22Rv1 (cell line): ENCODE measurements at regions not wholly inside any gene's neighbourhood (a gene's known extent, or its start where the extent isn't known, plus 50 kb on each side); places are given as distances from the start of the nearest gene placed in this dataset.

ENCODE experiments used
- ZFX ChIP-seq: fragments of 450-650 bp; IDR thresholded peaks from 2 replicates; pipeline ENCODE4 v1.6.1; 2017; ENCODE audit warnings: antibody characterized with exemption, borderline replicate concordance
- TF ChIP-seq, protein P1 (sequence below): fragments of 450-650 bp; IDR thresholded peaks from 2 replicates; pipeline ENCODE4 v1.5.1; 2017; ENCODE audit warnings: mild to moderate bottlenecking

DNA sequence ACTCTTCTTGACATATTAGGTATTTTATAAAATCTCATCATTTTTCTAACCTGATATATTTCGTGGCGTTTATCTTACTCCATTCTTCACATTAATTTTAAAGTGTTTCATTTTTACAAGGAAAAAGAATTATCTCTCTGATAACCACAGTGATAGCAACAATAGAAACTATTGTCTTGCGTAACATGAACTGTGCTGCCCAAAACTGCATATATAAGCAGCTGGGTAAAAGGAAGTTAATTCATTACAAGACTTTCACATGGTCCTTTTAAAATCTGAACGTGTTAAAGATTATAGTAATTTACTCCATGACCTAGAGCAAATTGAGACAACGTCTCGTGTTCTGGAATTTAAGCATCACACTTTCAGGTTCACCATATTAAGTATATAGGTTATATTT, 210.4 kb upstream of the GRIA4 start:
- TF ChIP-seq, protein P1, sequence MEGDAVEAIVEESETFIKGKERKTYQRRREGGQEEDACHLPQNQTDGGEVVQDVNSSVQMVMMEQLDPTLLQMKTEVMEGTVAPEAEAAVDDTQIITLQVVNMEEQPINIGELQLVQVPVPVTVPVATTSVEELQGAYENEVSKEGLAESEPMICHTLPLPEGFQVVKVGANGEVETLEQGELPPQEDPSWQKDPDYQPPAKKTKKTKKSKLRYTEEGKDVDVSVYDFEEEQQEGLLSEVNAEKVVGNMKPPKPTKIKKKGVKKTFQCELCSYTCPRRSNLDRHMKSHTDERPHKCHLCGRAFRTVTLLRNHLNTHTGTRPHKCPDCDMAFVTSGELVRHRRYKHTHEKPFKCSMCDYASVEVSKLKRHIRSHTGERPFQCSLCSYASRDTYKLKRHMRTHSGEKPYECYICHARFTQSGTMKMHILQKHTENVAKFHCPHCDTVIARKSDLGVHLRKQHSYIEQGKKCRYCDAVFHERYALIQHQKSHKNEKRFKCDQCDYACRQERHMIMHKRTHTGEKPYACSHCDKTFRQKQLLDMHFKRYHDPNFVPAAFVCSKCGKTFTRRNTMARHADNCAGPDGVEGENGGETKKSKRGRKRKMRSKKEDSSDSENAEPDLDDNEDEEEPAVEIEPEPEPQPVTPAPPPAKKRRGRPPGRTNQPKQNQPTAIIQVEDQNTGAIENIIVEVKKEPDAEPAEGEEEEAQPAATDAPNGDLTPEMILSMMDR = no peak
- TF ChIP-seq ZFX = no peak
